ENCODE measurements at regions not wholly inside any gene's neighbourhood (a gene's known extent, or its start where the extent isn't known, plus 50 kb on each side); places are given as distances from the start of the nearest gene placed in this dataset.

DNA sequence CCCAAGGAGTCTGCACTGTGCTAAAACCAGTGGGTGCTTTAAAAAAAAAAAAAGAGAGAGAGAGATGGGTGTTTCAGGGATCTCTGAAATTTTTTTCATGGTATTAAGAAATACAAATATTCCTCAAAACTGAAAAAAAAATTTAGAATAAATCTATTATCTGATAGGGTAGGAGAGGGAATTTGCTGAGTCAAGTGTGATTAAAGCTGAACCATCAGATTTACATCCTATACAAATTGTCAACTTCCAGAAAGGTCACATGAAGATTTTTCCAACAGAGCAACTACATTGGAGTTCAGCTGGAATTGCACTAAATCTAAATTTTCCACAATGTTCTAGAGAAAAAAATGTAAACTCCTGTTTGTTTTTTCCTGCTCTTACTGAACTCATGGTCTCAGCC lies 79.3 kb upstream of the DSCAM start:
- TF ChIP-seq POLR2AphosphoS5 (IDR thresholded peaks at IDR 0.05; ENCODE audit: borderline replicate concordance, low read depth, low read length), result no peak
- no peak for TF ChIP-seq FOXP2 (optimal IDR thresholded peaks at IDR 0.05; ENCODE audit: control extremely low read depth, extremely low read length, insufficient read depth)
- TF ChIP-seq EZH2 (IDR thresholded peaks at IDR 0.05), result no peak

DNA sequence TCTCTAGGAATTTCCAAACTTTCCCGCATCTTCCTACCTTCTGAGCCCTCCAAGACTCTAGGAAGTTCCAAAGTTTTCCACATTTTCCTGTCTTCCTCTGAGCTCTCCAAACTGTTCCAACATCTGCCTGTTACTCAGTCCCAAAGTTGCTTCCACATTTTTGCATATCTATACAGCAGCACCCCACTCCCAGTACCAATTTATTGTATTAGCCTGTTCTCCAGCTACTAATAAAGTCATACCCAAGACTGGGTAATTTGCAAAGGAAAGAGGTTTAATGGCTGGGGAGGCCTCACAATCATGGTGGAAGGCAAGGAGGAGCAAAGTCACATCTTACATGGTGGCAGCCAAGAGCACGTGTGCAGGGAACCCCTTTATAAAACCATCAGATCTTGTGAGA lies 82.9 kb upstream of the DSCAM start:
- no peak for TF ChIP-seq EZH2 (IDR thresholded peaks at IDR 0.05)
- TF ChIP-seq POLR2AphosphoS5 (IDR thresholded peaks at IDR 0.05; ENCODE audit: borderline replicate concordance, low read depth, low read length), result no peak
- no peak for TF ChIP-seq FOXP2 (optimal IDR thresholded peaks at IDR 0.05; ENCODE audit: control extremely low read depth, extremely low read length, insufficient read depth)
- 0 out of 2 replicates have a peak, but pooled peaks cover 3% of the 10 kb centered on the region for H3K9me3 ChIP-seq (ENCODE audit: low read depth, low read length)
- no peak for DNase-seq (ENCODE audit: low read depth, low spot score)
- H3K4me3 ChIP-seq, result no peak overlapping the region
- H3K9ac ChIP-seq (ENCODE audit: insufficient read length), result no peak overlapping the region
- H3K36me3 ChIP-seq (ENCODE audit: insufficient read depth, low read length), result no peaks in the 10 kb centered on the region
- no peak overlapping the region for H3K27ac ChIP-seq

More for the DNA sequence above, 79.3 kb upstream of the DSCAM start:
- Histone ChIP-seq H3K27ac (no peak overlapping the region), H3K9me3 (ENCODE audit: low read depth, low read length) (0 out of 2 replicates have a peak, but pooled peaks cover 3% of the 10 kb centered on the region), H3K36me3 (ENCODE audit: insufficient read depth, low read length) (no peaks in the 10 kb centered on the region), H3K9ac (ENCODE audit: insufficient read length) (no peak overlapping the region), H3K4me3 (no peak overlapping the region)
- DNase-seq (ENCODE audit: low read depth, low spot score), result no peak

DNA sequence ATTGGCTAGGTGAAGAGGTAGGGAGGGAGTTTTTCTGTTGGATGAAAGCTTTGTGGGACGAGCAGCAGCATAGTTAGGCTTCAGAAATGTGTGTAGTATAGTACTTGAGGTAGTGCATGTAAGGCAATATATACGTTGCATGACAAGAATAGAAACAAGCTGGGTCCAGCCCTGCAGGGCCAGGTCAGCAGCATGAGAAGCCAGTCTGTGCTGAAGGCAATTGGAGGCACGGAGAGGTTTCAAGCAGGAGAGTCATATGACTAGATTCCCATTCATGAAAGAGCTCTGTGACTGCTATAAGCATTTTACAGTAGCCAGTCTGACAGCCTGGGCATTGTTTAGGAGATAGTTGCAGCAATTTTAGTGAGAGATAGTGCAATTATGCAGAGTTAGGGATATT lies 84.2 kb upstream of the DSCAM start:
- Histone ChIP-seq H3K9me3 (ENCODE audit: low read depth, low read length) (0 out of 2 replicates have a peak, but pooled peaks cover 3% of the 10 kb centered on the region), H3K27ac (no peak overlapping the region), H3K9ac (ENCODE audit: insufficient read length) (no peak overlapping the region), H3K4me3 (no peak overlapping the region), H3K36me3 (ENCODE audit: insufficient read depth, low read length) (no peaks in the 10 kb centered on the region)
- TF ChIP-seq FOXP2 (optimal IDR thresholded peaks at IDR 0.05; ENCODE audit: control extremely low read depth, extremely low read length, insufficient read depth) (no peak), EZH2 (IDR thresholded peaks at IDR 0.05) (no peak), POLR2AphosphoS5 (IDR thresholded peaks at IDR 0.05; ENCODE audit: borderline replicate concordance, low read depth, low read length) (no peak)
- DNase-seq (ENCODE audit: low read depth, low spot score), result no peak

DNA sequence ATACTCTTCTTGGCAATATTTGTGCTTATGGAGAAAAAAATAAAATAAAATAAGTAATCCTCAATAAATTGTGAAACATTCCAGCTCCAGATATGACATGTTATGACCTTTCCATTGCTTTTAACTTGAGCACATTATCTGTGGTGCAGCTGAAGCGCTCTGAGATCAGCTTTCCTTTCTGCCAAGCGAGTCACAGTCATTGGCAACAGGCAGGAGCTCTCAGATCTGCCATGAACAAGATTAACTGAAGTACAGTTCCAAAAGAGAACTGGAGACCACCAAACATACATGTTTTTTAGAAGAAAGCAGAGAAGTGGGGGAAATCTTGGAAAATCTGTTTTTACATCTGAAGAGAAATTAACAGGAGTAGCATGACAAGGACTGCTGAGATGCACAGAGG lies 89.2 kb upstream of the DSCAM start:
- no peak overlapping the region for H3K9ac ChIP-seq (ENCODE audit: insufficient read length)
- no peaks in the 10 kb centered on the region for H3K9me3 ChIP-seq (ENCODE audit: low read depth, low read length)
- no peak overlapping the region for H3K4me3 ChIP-seq
- H3K36me3 ChIP-seq (ENCODE audit: insufficient read depth, low read length), result no peaks in the 10 kb centered on the region
- DNase-seq (ENCODE audit: low read depth, low spot score), result no peak
- no peak overlapping the region for H3K27ac ChIP-seq
- TF ChIP-seq POLR2AphosphoS5 (IDR thresholded peaks at IDR 0.05; ENCODE audit: borderline replicate concordance, low read depth, low read length), result no peak
- no peak for TF ChIP-seq EZH2 (IDR thresholded peaks at IDR 0.05)
- no peak for TF ChIP-seq FOXP2 (optimal IDR thresholded peaks at IDR 0.05; ENCODE audit: control extremely low read depth, extremely low read length, insufficient read depth)

DNA sequence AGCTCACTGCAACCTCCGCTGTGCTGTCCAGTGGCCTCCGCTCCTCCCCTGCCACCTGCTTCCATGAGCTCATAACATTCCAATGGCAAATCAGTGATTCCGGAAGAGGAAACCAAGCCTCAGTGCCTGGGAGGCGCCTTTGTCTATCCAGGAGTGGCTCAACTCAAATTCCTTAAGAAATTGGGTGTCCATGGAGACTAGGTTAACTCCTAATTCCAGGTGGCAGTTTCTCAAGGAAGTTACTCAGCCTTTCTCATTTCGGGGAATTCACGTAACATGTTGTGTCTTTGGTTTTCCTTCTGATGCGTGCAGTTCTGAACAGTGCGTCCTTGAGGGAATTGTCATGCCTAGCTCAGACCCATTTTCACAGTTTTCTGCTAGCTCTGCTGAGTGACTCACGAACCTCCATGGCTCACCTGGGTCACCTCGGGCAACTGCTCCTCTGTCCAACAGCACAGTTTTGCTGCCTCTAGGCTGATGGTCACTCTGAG lies 89.9 kb upstream of the DSCAM start:
- Histone ChIP-seq H3K4me3 (no peak overlapping the region), H3K27ac (no peak overlapping the region), H3K36me3 (ENCODE audit: insufficient read depth, low read length) (no peaks in the 10 kb centered on the region), H3K9me3 (ENCODE audit: low read depth, low read length) (no peaks in the 10 kb centered on the region), H3K9ac (ENCODE audit: insufficient read length) (no peak overlapping the region)
- no peak for DNase-seq (ENCODE audit: low read depth, low spot score)
- TF ChIP-seq EZH2 (IDR thresholded peaks at IDR 0.05), result no peak

DNA sequence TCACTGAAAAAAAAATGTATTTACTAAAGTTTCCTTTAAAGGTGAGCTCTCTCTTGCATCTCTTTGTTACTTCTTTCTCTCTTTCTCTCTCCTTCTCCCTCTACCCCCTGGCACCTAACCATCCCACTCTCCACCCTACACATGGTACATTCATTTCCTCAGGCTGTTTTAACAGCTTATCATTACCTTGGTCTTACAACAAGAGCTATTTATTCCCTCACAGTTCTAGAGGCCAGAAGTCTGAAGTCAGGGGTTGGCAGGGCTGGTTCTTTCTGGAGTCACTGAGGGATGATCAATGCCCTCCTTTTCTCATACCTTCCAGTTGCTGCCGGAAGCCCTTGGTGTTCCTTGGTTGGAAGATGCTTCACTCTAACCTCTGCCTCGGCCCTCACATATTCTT lies 91.1 kb upstream of the DSCAM start:
- no peak overlapping the region for H3K9ac ChIP-seq (ENCODE audit: insufficient read length)
- H3K27ac ChIP-seq, result no peak overlapping the region
- H3K4me3 ChIP-seq, result no peak overlapping the region
- TF ChIP-seq POLR2AphosphoS5 (IDR thresholded peaks at IDR 0.05; ENCODE audit: borderline replicate concordance, low read depth, low read length) (no peak), EZH2 (IDR thresholded peaks at IDR 0.05) (no peak), FOXP2 (optimal IDR thresholded peaks at IDR 0.05; ENCODE audit: control extremely low read depth, extremely low read length, insufficient read depth) (no peak)
- no peaks in the 10 kb centered on the region for H3K36me3 ChIP-seq (ENCODE audit: insufficient read depth, low read length)
- H3K9me3 ChIP-seq (ENCODE audit: low read depth, low read length), result no peaks in the 10 kb centered on the region
- DNase-seq (ENCODE audit: low read depth, low spot score), result no peak

DNA sequence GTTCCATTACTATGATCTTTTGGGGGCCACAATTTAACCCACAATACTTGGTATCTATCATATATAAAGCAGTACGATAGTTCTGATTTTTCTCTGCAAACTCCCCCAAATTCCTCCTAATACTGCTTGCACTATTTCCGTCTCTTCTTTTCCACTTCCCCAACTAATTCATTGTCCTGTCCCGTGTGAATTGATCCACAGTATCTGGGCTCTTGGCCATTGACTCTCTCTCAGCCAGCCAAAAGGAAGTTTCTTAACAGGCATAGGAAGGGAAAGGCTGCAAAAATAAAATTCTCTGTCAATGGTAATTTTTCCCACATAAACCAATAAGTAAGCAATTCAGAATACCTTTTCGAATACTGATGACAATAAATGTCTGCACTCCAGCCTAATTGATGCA lies 91.7 kb upstream of the DSCAM start:
- TF ChIP-seq FOXP2 (optimal IDR thresholded peaks at IDR 0.05; ENCODE audit: control extremely low read depth, extremely low read length, insufficient read depth) (no peak), POLR2AphosphoS5 (IDR thresholded peaks at IDR 0.05; ENCODE audit: borderline replicate concordance, low read depth, low read length) (no peak), EZH2 (IDR thresholded peaks at IDR 0.05) (no peak)
- H3K9ac ChIP-seq (ENCODE audit: insufficient read length), result no peak overlapping the region
- H3K36me3 ChIP-seq (ENCODE audit: insufficient read depth, low read length), result no peaks in the 10 kb centered on the region

DNA sequence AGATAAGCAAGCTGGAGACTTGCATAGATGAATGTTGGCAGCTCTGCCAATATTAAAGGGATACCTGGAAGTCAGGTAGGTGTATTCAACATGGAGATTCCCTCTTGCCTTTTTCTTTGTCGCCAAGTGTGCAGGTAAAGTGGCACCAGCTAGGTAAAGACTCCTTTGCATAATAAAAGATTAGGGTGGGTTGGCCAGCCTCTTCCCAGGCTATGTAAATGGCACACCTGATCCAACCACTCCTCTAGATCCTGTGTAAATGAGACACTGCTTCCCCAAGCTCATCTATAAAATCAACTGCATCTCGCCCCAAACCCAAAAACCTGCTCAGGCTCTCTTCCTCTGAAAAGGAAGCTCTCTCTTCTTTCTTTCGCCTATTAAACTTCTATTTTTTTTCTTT lies 100.8 kb upstream of the DSCAM start:
- H3K9ac ChIP-seq (ENCODE audit: insufficient read length), result no peak overlapping the region
- H3K4me3 ChIP-seq, result no peak overlapping the region
- H3K9me3 ChIP-seq (ENCODE audit: low read depth, low read length), result peaks cover 4% of the 10 kb centered on the region; the same call in 1 of the 2 replicates
- DNase-seq (ENCODE audit: low read depth, low spot score), result no peak
- H3K36me3 ChIP-seq (ENCODE audit: insufficient read depth, low read length), result no peaks in the 10 kb centered on the region
- no peak overlapping the region for H3K27ac ChIP-seq
- no peak for TF ChIP-seq FOXP2 (optimal IDR thresholded peaks at IDR 0.05; ENCODE audit: control extremely low read depth, extremely low read length, insufficient read depth)
- TF ChIP-seq POLR2AphosphoS5 (IDR thresholded peaks at IDR 0.05; ENCODE audit: borderline replicate concordance, low read depth, low read length), result no peak
- no peak for TF ChIP-seq EZH2 (IDR thresholded peaks at IDR 0.05)

More for the DNA sequence above, 91.7 kb upstream of the DSCAM start:
- Histone ChIP-seq H3K4me3 (no peak overlapping the region), H3K9me3 (ENCODE audit: low read depth, low read length) (no peaks in the 10 kb centered on the region), H3K27ac (no peak overlapping the region)
- DNase-seq (ENCODE audit: low read depth, low spot score), result no peak

DNA sequence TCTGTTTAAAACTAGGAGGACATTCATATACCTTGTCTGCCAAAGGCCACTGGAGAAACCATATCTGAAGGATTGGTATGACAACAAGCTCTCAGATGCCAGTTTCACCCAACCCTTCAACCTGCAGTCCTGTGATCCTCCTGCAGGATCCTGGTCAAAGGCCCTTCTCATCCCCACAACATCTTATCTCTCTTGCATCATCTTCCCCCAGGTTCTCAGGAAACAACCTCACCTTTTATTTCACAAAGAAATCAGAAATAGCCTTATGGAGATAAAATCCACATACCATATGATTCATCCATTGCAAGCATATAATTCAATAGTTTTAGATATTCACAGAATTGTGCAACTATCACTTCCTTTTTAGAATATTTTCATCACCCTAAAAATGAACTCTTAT lies 104.0 kb upstream of the DSCAM start:
- Histone ChIP-seq H3K9me3 (ENCODE audit: low read depth, low read length) (no peaks in the 10 kb centered on the region), H3K4me3 (no peak overlapping the region), H3K9ac (ENCODE audit: insufficient read length) (no peak overlapping the region), H3K27ac (no peak overlapping the region), H3K36me3 (ENCODE audit: insufficient read depth, low read length) (no peaks in the 10 kb centered on the region)
- DNase-seq (ENCODE audit: low read depth, low spot score), result no peak
- TF ChIP-seq FOXP2 (optimal IDR thresholded peaks at IDR 0.05; ENCODE audit: control extremely low read depth, extremely low read length, insufficient read depth) (no peak), POLR2AphosphoS5 (IDR thresholded peaks at IDR 0.05; ENCODE audit: borderline replicate concordance, low read depth, low read length) (no peak), EZH2 (IDR thresholded peaks at IDR 0.05) (no peak)
